ENCODE measurements at regions not wholly inside any gene's neighbourhood (a gene's known extent, or its start where the extent isn't known, plus 50 kb on each side); places are given as distances from the start of the nearest gene placed in this dataset.
A peak's percentile ranks its signal among the peaks of the same experiment; 100 is the strongest.

DNA sequence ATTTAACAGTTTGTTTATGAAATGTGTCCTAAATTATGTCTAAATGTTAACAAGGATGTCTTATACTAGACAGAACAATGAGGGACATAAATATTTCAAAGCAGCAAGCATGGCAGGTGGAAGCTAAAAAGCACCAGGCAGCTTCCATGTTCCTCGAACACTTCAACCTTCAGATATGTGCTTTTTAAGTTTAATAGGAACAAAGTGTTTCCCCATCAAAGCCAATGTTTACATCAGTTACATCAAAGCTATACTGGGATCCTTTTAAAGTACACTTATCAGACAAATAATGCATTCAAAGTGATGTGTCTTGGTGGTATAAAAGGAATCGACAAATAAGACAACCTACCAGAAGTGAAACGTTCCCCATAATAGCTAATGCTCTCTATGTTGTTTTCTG is 2841.1 kb upstream of the PCDH20 start:
- TF ChIP-seq ZFX (IDR thresholded peaks at IDR 0.05; ENCODE audit: borderline replicate concordance) = no peak
- TF ChIP-seq, protein P1, sequence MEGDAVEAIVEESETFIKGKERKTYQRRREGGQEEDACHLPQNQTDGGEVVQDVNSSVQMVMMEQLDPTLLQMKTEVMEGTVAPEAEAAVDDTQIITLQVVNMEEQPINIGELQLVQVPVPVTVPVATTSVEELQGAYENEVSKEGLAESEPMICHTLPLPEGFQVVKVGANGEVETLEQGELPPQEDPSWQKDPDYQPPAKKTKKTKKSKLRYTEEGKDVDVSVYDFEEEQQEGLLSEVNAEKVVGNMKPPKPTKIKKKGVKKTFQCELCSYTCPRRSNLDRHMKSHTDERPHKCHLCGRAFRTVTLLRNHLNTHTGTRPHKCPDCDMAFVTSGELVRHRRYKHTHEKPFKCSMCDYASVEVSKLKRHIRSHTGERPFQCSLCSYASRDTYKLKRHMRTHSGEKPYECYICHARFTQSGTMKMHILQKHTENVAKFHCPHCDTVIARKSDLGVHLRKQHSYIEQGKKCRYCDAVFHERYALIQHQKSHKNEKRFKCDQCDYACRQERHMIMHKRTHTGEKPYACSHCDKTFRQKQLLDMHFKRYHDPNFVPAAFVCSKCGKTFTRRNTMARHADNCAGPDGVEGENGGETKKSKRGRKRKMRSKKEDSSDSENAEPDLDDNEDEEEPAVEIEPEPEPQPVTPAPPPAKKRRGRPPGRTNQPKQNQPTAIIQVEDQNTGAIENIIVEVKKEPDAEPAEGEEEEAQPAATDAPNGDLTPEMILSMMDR (IDR thresholded peaks at IDR 0.05) = no peak
- H3K27ac ChIP-seq = peak overlapping the region; percentile 64

GRCh38 chr13:64255988-64256387 is 2840.3 kb upstream of the PCDH20 start:
- TF ChIP-seq, protein P1 (IDR thresholded peaks at IDR 0.05) = no peak
- no peak for TF ChIP-seq ZFX (IDR thresholded peaks at IDR 0.05; ENCODE audit: borderline replicate concordance)

DNA sequence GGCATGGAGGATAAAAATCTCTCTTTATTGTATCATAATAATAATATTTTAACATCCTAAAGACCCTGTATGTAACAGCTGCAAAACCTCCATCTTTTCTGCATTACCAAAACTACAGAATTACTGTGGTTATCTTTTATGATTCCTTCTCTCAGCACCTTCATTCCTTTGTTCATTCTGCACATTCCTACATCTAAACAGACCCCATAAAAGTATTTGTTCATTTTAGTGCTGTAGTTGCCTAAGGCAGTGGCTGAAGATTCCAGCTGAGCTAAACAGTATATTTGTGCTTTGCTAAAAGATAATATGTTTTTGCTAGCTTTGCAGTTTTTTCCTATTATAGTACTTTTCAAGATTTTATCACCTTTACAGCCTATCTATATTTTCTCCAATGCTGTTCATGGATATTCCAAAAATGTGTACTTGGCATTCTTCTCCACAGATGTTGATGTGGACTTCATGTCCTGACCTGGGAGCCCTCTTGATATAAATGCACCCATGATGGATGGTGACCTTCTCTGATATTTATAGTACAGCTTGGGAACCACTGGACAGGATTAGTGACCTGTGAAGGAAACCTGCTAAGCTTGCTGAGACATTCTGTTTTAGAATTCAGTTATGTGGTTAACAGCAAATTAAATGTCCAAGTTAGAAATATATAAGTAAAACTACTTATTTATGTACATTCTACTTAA is 2832.9 kb upstream of the PCDH20 start:
- no peak overlapping the region for H3K27ac ChIP-seq
- TF ChIP-seq ZFX (IDR thresholded peaks at IDR 0.05; ENCODE audit: borderline replicate concordance) = no peak
- TF ChIP-seq, protein P1 (IDR thresholded peaks at IDR 0.05) = no peak

More at GRCh38 chr13:64255988-64256387, 2840.3 kb upstream of the PCDH20 start:
- peak overlapping the region; percentile 64 for H3K27ac ChIP-seq

DNA sequence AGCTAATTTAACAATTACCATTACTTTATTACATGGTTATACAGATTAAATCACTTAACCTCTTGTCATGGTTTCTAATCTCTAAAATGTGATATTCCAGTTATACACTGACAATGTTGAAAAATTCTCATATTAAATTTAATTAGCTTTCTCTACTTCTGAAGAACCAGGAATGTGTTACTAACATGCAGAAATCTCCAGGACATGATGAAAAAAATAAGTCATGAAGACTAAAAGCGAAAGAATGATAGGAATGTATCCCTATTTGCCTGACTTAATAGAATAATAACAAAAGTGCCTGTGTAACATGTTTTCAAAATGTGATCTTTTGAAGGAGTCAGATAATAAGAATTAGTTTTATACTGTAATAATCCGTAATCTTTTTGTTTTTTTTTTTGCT is 2823.7 kb upstream of the PCDH20 start:
- TF ChIP-seq ZFX (IDR thresholded peaks at IDR 0.05; ENCODE audit: borderline replicate concordance) = no peak
- TF ChIP-seq, protein P1 (IDR thresholded peaks at IDR 0.05) = no peak

GRCh38 chr13:64234255-64234654 is 2818.6 kb upstream of the PCDH20 start:
- no peak overlapping the region for H3K27ac ChIP-seq
- TF ChIP-seq, protein P1 (IDR thresholded peaks at IDR 0.05) = no peak
- no peak for TF ChIP-seq ZFX (IDR thresholded peaks at IDR 0.05; ENCODE audit: borderline replicate concordance)

More for the DNA sequence above, 2823.7 kb upstream of the PCDH20 start:
- no peak overlapping the region for H3K27ac ChIP-seq

GRCh38 chr13:64223016-64223415 is 2807.4 kb upstream of the PCDH20 start:
- H3K27ac ChIP-seq = no peak overlapping the region
- TF ChIP-seq, protein P1 (IDR thresholded peaks at IDR 0.05) = no peak
- no peak for TF ChIP-seq ZFX (IDR thresholded peaks at IDR 0.05; ENCODE audit: borderline replicate concordance)

GRCh38 chr13:64206430-64207225 is 2791.0 kb upstream of the PCDH20 start:
- no peak for TF ChIP-seq ZFX (IDR thresholded peaks at IDR 0.05; ENCODE audit: borderline replicate concordance)
- TF ChIP-seq, protein P1 (IDR thresholded peaks at IDR 0.05) = no peak
- H3K27ac ChIP-seq = no peak overlapping the region

All from 22Rv1 (cell line).